Psoas muscle (tissue), 7 donors: ENCODE measurements at regions not wholly inside any gene's neighbourhood (a gene's known extent, or its start where the extent isn't known, plus 50 kb on each side); places are given as distances from the start of the nearest gene placed in this dataset.

ENCODE experiments used
- ATAC-seq, 4 donors: fragments of 200-7000 bp; cut with Tn5 transposase; one replicate each; pipeline ENCODE4 v1.9.1; 2020; ENCODE audit warnings: moderate library complexity in 3 of 4, mild to moderate bottlenecking in 2 of 4
- DNase-seq, 2 donors: peaks; one replicate each; pipeline ENCODE4 v3.0.0-alpha.2; 2020
- H3K27ac ChIP-seq: fragments of 200-600 bp; one replicate; pipeline ENCODE4 v1.8.0; 2022
- H3K27me3 ChIP-seq, 3 donors: fragments of 200-600 bp in 1 of 3; one replicate each; pipeline versions ENCODE4 v1.6.1 to v1.8.0; 2013 to 2022; ENCODE audit warnings: low read length in 2 of 3, mild to moderate bottlenecking in 2 of 3, moderate library complexity in 1 of 3; ENCODE audit not compliant: insufficient read depth in 3 of 3
- H3K36me3 ChIP-seq, 2 donors: fragments of 200-600 bp in 1 of 2; one replicate each; pipeline versions ENCODE4 v1.6.1 to v1.8.0; 2013 to 2022; ENCODE audit warnings: low read depth in 1 of 2, mild to moderate bottlenecking in 1 of 2, moderate library complexity in 1 of 2; ENCODE audit not compliant: insufficient read depth in 1 of 2
- H3K4me1 ChIP-seq: fragments of 200-600 bp; one replicate; pipeline ENCODE4 v1.8.0; 2022
- H3K4me3 ChIP-seq: fragments of 200-600 bp; one replicate; pipeline ENCODE4 v1.8.0; 2022; ENCODE audit warnings: mild to moderate bottlenecking
- H3K9me3 ChIP-seq: fragments of 200-600 bp; one replicate; pipeline ENCODE4 v1.8.0; 2022
- CTCF ChIP-seq: fragments of 200-600 bp; IDR thresholded peaks from one replicate; pipeline ENCODE4 v1.8.0; 2022; ENCODE audit warnings: antibody characterized with exemption
- WGBS, 3 donors: extraction: QIAGEN DNeasy Blood & Tissue Kit; methylation state at CpG; one replicate each; pipeline versions ENCODE4 v1.1.6 to v1.1.7; 2013; 5-methylcytosine and 5-hydroxymethylcytosine counted together
- intact Hi-C, 2 donors: fragments of 100-400 bp; cut with DNase I; formaldehyde crosslinking; loops; one replicate each; pipeline versions ENCODE4 v1.11.0 to v1.14.2; 2022
- donor health status: healthy with polysubstance abuse.
- donor health status: DM: no; HTN: no; CAD: no; lungs with moderate emphysema.
- donor health status: Bipolar disorder and iron deficiency.
- donor health status: healthy.
- donor health status: DM: yes; HTN: yes; CAD: no.
- donor health status: DM: no; HTN: no; CAD: no.
- donor health status: DM: yes; HTN: yes; CAD: no.

GRCh38 chr12:74985986-74986319 is 223.7 kb downstream of the KCNC2 start:
- 20 to 51% (median 35%) methylated on average over 5 of the region's 5 CpGs for WGBS, 3 donors

GRCh38 chr12:74988156-74988555 is 221.5 kb downstream of the KCNC2 start:
- no peak overlapping the region for H3K27ac ChIP-seq
- intact Hi-C loops = no loop called here
- no peaks in the 10 kb centered on the region for H3K4me1 ChIP-seq
- DNase-seq (no peak), ATAC-seq (no peak)
- TF ChIP-seq CTCF = no peak
- H3K27me3 ChIP-seq = no peaks in the 10 kb centered on the region
- H3K36me3 ChIP-seq = no peaks in the 10 kb centered on the region
- H3K4me3 ChIP-seq = no peak overlapping the region
- no peaks in the 10 kb centered on the region for H3K9me3 ChIP-seq

More at GRCh38 chr12:74985986-74986319, 223.7 kb downstream of the KCNC2 start:
- TF ChIP-seq CTCF = no peak
- Histone ChIP-seq H3K27ac (no peak overlapping the region), H3K4me1 (peaks cover 6% of the 10 kb centered on the region), H3K9me3 (no peaks in the 10 kb centered on the region), H3K4me3 (no peak overlapping the region), H3K36me3 (no peaks in the 10 kb centered on the region), H3K27me3 (no peaks in the 10 kb centered on the region)
- intact Hi-C loops = no loop called here
- ATAC-seq (no peak), DNase-seq (no peak)
